Activated CD8-positive, alpha-beta T cell treated with anti-CD3 and anti-CD28 coated beads for 36 hours (primary cell): ENCODE measurements at regions not wholly inside any gene's neighbourhood (a gene's known extent, or its start where the extent isn't known, plus 50 kb on each side); places are given as distances from the start of the nearest gene placed in this dataset.

Experiments
- ATAC-seq: fragments of 200-7000 bp; cut with Tn5 transposase; one replicate; pipeline ENCODE4 v1.10.0; 2021; ENCODE audit warnings: mild to moderate bottlenecking, moderate library complexity
- CTCF ChIA-PET: fragments of 350-600 bp; sonication (Branson Sonifier 250); formaldehyde crosslinking; loops from one replicate; lab custom pipeline; 2021; ENCODE audit warnings: antibody characterized with exemption; lab: Charles Lee
- POLR2A ChIA-PET: fragments of 350-600 bp; sonication (Branson Sonifier 250); formaldehyde crosslinking; loops from one replicate; lab custom pipeline; 2021; ENCODE audit warnings: antibody characterized with exemption; lab: Charles Lee
- DNase-seq: peaks from one replicate; pipeline ENCODE4 v3.0.0-alpha.2; 2020
- H3K27ac Mint-ChIP-seq: one replicate; pipeline ENCODE4 v1.8.0; 2021; ENCODE audit warnings: mild to moderate bottlenecking, mixed read lengths
- H3K27me3 Mint-ChIP-seq: one replicate; pipeline ENCODE4 v1.8.0; 2021; ENCODE audit warnings: mixed read lengths
- H3K36me3 Mint-ChIP-seq: one replicate; pipeline ENCODE4 v1.8.0; 2021; ENCODE audit warnings: low read depth, mixed read lengths
- H3K4me1 Mint-ChIP-seq: one replicate; pipeline ENCODE4 v1.8.0; 2021; ENCODE audit warnings: low read depth, mixed read lengths
- H3K4me3 Mint-ChIP-seq: one replicate; pipeline ENCODE4 v1.8.0; 2021; ENCODE audit warnings: mild to moderate bottlenecking, moderate library complexity, mixed read lengths
- H3K9me3 Mint-ChIP-seq: one replicate; pipeline ENCODE4 v1.8.0; 2021; ENCODE audit warnings: mixed read lengths
- CTCF ChIP-seq: fragments of 200-600 bp; IDR thresholded peaks from one replicate; pipeline ENCODE4 v1.8.0; 2022; ENCODE audit warnings: antibody characterized with exemption, mild to moderate bottlenecking
- intact Hi-C: fragments of 100-400 bp; cut with micrococcal nuclease; formaldehyde crosslinking; loops from one replicate; pipeline ENCODE4 v1.10.0; 2022

- H3K4me1 Mint-ChIP-seq, result no peaks in the 10 kb centered on the region
- H3K27ac Mint-ChIP-seq, result no peak overlapping the region
- no peak for TF ChIP-seq CTCF
- no peak overlapping the region for H3K4me3 Mint-ChIP-seq
- H3K27me3 Mint-ChIP-seq, result peaks cover 28% of the 10 kb centered on the region
- ATAC-seq (no peak), DNase-seq (no peak)
- no peaks in the 10 kb centered on the region for H3K36me3 Mint-ChIP-seq
- ChIA-PET POLR2A (no interaction called here), CTCF (interaction anchor here (0.8 to 1.5 kb wide), 3 partner anchors 29 to 403 kb away, joined by 3 to 4 read pairs (median 3); no protein-coding TSS in a partner anchor)
- peaks cover 1% of the 10 kb centered on the region for H3K9me3 Mint-ChIP-seq
- intact Hi-C loops, result no loop called here
These were observed 171.3 kb downstream of the ANKRD60 start for GRCh38 chr20:58056921-58057686.

DNA sequence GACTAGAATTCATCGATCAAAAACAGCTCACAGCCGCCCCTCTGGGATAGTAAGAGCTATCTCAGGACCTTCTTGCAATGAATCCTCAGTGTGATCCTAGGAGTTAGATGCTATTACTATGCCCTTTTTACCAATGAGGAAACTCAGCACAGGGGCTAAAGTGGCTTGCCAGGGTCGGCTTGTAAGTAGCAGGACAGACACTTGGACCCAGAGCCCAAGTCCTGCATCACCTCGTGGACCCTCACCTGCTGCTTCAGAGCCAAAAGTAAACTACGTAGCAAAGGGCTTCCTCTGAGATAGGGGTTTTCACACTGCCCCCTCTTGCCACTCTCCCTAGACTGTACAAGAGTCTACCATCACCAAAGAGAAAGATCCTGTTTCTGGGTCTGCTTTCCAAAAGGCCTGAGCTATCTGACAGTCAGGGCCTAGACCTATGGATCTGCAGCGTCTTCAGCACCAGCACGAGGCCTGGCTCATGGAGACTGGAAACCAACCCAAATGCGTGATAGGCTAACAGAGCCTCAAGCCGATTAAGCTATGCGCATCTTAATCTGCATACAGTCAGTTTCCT is 172.3 kb downstream of the ANKRD60 start:
- Mint-ChIP-seq H3K4me1 (no peaks in the 10 kb centered on the region), H3K9me3 (peaks cover 7% of the 10 kb centered on the region), H3K27me3 (peaks cover 28% of the 10 kb centered on the region), H3K36me3 (peaks cover 3% of the 10 kb centered on the region), H3K27ac (no peak overlapping the region), H3K4me3 (no peak overlapping the region)
- ChIA-PET CTCF (interaction anchor here (0.8 kb wide), 1 partner anchor 402 kb away, joined by 3 read pairs; no protein-coding TSS in a partner anchor), POLR2A (no interaction called here)
- DNase-seq (no peak), ATAC-seq (no peak)
- TF ChIP-seq CTCF, result no peak
- intact Hi-C loops, result no loop called here

- CTCF ChIA-PET, result no interaction called here
- H3K4me3 Mint-ChIP-seq, result no peak overlapping the region
- peaks cover 3% of the 10 kb centered on the region for H3K36me3 Mint-ChIP-seq
- peaks cover 29% of the 10 kb centered on the region for H3K27me3 Mint-ChIP-seq
- no peak for TF ChIP-seq CTCF
- POLR2A ChIA-PET, result no interaction called here
- DNase-seq (no peak), ATAC-seq (no peak)
- H3K9me3 Mint-ChIP-seq, result peaks cover 9% of the 10 kb centered on the region
- H3K27ac Mint-ChIP-seq, result no peak overlapping the region
- intact Hi-C loops, result no loop called here
- H3K4me1 Mint-ChIP-seq, result no peaks in the 10 kb centered on the region
These were observed 173.6 kb downstream of the ANKRD60 start for GRCh38 chr20:58054780-58055373.

DNA sequence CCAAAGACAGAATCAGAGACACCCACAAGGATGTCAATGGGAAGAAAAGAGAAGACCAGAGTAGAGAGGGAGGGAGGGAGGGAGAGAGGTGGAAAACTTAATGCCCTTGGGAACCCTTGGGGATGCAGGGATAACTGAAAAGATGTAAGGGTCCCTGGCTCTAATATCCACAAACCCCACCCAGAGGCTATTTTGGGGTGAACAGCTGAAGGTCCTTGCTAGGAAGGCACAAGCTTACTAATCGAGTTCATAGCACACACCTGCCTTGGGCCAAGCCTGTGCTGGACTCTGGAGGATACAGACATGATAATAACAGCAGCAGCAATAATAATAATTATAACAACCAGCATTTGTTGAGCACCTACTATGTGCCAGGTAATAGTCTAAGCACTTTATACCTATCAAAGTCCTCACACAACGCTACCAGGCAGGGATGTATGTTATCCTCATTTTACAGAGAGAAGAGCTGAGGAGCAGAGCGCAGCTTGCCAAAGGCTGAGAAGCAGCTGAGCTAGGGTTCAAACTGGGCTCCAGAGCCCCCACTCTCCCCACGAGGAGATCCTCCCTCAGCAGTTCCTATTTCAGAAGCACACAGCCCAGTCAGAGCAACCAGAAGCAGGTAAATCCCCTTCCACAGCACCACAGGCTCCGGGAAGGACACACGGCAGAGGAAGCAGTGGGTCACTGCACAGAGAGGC is 174.2 kb downstream of the ANKRD60 start:
- no peak overlapping the region for H3K4me3 Mint-ChIP-seq
- no peak for ATAC-seq
- no peak for TF ChIP-seq CTCF
- peaks cover 3% of the 10 kb centered on the region for H3K36me3 Mint-ChIP-seq
- H3K4me1 Mint-ChIP-seq, result no peaks in the 10 kb centered on the region
- ChIA-PET POLR2A (no interaction called here), CTCF (no interaction called here)
- H3K9me3 Mint-ChIP-seq, result peaks cover 11% of the 10 kb centered on the region
- DNase-seq, result no peak
- H3K27ac Mint-ChIP-seq, result no peak overlapping the region
- H3K27me3 Mint-ChIP-seq, result peaks cover 23% of the 10 kb centered on the region
- intact Hi-C loops, result no loop called here
